Stimulated activated CD8-positive, alpha-beta memory T cell treated with anti-CD3 and anti-CD28 coated beads, Interleukin-2, amount 100 ng/mL, for 48 hours (primary cell): ENCODE measurements at regions not wholly inside any gene's neighbourhood (a gene's known extent, or its start where the extent isn't known, plus 50 kb on each side); places are given as distances from the start of the nearest gene placed in this dataset.
"Not testable (repeated sequence)": the region's sequence is repeated elsewhere in the genome, so short reads cannot be mapped to it uniquely, and the experiment has no call there.

ENCODE experiments used
- DNase-seq, 2 donors: peaks; one replicate each; pipeline ENCODE4 v3.0.0-alpha.2; 2020; ENCODE audit warnings: low read depth in 2 of 2

- DNase-seq = no peak
Measured at GRCh38 chr4:111946800-111947199, 198.5 kb upstream of the FAM241A start.

DNA sequence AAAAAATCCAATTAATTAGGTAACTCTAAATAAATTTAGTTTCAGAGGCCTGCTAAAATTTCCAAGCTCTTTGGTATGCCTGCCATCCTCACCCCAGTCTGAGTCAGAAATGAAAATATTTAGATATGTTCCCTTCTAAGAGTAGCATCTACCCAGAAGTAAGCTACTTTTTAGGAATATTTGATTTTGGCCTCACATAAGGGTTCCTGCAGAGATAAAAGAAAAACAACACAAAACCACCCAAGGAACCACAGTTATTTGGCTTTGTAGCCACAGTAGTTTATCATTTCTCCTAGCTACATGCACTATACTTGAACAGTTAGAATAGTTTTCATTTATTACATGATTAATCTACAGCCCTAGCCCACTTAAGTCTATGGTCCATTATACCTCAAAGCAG, 192.6 kb upstream of the FAM241A start:
- no peak for DNase-seq

DNA sequence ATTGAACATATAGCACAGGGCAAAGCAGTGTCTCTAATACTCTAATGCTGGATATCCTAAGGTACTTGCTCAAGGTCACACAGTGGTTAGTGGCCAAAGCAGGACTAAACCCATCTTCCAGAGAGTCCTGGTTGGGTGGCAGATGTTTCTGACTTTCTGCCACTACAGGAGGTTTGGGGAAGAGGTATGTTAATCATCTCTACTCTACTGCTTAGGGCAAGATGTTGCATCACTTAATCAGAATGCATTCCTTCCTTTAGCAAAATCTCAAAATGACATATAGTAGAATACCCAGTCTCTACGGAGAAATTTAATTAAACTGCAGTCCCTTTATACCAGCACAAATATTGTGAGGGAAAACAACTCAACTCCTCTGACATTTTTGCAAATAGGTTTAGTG, 190.7 kb upstream of the FAM241A start:
- DNase-seq = no peak

- DNase-seq = no peak
Measured at GRCh38 chr4:111955001-111955400, 190.3 kb upstream of the FAM241A start.

GRCh38 chr4:111957116-111957515, 188.1 kb upstream of the FAM241A start:
- DNase-seq = no peak

- no peak for DNase-seq
Measured at GRCh38 chr4:111957997-111958396, 187.3 kb upstream of the FAM241A start.

DNA sequence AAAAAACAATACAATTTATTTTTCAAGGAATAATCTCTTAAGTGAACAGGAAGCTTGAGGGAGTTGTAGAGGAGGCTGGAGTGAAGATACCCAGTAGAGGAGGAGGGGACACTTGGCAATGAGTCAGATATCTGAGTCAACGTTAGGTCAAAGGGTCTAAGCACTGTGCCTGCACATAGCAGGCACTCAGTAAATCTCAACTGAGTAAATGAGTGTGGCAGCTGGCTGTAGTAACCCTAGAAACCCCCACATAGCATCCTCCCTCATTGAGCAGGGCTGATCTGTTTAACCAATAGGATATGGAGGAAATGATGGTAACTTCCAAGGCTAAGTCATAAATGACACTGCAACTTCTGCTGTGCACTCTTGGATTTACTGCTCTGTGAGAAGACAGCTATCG, 186.0 kb upstream of the FAM241A start:
- no peak for DNase-seq

- DNase-seq = no peak
Measured at GRCh38 chr4:111960241-111960667, 185.0 kb upstream of the FAM241A start.

GRCh38 chr4:111961026-111961425, 184.2 kb upstream of the FAM241A start:
- DNase-seq = not testable (repeated sequence)

GRCh38 chr4:111961809-111962208, 183.4 kb upstream of the FAM241A start:
- DNase-seq = no peak

DNA sequence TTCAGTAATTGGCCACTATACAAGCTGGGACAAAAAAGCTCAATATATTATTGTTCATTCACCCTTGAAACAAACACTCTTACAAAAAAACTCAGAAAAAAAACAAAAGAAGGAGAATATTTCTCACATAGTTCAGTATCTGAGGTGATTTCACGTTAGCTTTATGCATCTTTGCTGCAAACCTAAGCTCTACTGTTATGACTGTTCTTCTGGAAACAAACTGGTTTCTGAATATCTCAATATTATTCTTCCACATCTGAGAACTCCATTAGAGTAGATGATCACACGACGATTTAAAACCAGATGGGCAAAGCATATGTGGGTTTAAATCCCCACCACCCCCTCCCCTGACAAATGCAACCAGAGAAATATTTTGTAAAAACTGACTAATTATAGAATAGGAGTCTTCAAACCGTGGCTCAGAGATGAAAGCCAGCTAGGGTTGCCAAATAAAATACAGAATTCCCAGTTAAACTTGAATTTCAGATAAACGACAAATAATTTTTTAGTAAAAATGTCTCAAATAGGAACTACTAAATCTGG, 182.0 kb upstream of the FAM241A start:
- no peak for DNase-seq

GRCh38 chr4:111977419-111977965, 167.8 kb upstream of the FAM241A start:
- DNase-seq = no peak

- DNase-seq = no peak
Measured at GRCh38 chr4:111979921-111980320, 165.3 kb upstream of the FAM241A start.

GRCh38 chr4:111982089-111982488, 163.2 kb upstream of the FAM241A start:
- DNase-seq = no peak

GRCh38 chr4:111984169-111984819, 161.0 kb upstream of the FAM241A start:
- DNase-seq = no peak

- no peak for DNase-seq
Measured at GRCh38 chr4:111985426-111985825, 159.8 kb upstream of the FAM241A start.

- DNase-seq = no peak
Measured at GRCh38 chr4:111986095-111986494, 159.2 kb upstream of the FAM241A start.

DNA sequence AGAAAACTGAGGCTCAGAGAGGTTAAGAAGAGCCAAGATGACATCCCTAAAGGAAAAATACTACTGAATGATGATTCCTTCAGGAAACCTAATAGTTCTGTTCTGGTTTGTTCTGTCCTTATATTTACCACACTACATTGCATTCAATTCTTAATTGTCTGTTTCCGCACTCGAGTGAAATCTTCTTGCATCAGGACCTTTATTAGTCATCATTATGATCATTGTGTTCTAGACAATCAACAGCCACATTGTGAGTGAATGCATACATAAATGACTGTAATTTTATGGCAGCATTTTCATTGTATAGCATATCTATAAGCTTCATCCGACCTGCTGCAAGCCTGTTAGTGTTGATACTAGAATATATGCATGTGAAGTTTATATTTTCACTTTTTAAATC, 156.7 kb upstream of the FAM241A start:
- DNase-seq = no peak

- no peak for DNase-seq
Measured at GRCh38 chr4:111989817-111990216, 155.4 kb upstream of the FAM241A start.

DNA sequence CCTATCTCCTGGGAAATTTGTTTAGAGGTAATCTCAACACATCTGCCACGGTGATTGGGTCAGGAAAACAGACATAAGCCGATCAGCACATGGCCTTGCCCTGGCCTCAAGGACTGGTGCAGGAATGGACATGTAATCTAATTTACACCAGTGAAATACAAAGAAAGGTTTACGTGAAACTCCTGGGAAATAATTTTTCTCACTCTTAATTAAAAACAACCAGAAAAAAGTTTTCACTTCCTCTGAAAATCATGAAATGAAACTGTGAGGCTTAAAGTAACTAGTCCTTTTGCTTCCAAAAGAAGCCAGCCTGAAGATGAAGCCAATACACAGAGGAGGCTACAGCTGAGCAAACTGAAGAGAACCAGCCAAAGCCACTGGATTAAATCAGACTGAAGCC, 154.1 kb upstream of the FAM241A start:
- DNase-seq = no peak

DNA sequence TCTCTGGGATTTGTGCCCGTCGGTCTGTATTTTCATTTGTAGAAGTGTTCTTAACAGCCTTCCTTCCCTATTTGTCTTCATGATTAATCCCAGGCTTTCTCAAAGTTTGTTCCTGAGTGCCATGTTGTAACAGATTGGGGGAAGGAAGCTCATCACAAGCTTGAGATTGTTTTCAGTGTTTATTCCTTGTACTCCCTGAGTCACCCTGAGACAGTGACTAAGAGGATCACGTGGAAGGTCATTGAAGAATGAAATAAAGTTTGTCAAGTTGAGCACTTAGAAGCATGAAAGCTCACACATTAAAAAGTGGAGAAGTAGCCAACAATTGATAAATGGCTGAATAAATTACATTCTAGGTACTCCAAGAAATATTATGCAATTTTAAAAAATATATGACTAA, 153.5 kb upstream of the FAM241A start:
- no peak for DNase-seq

- DNase-seq = no peak
Measured at GRCh38 chr4:111992351-111993168, 152.7 kb upstream of the FAM241A start.

DNA sequence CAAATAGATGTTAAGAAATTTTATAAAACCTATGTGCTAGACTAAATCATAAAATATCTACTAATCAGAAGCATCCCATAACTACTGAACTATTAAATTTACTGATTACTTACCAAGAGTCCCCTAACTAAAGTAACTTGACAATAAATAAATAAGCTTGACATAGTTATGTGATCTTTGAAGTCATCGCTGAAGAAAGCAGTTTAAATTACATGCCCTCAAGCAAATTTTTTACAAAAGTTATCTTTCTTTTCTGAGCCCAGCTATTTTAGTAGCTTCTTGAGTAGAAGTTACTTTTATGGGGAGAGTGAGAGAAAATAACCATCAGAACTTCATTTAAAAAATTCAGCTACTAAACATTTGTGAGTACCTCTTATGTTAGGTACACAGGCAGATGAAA, 150.9 kb upstream of the FAM241A start:
- no peak for DNase-seq
